CD4-positive, alpha-beta T cell treated with Interleukin-15 for 4 hours (primary cell): ENCODE measurements at regions not wholly inside any gene's neighbourhood (a gene's known extent, or its start where the extent isn't known, plus 50 kb on each side); places are given as distances from the start of the nearest gene placed in this dataset.
"Not testable (repeated sequence)": the region's sequence is repeated elsewhere in the genome, so short reads cannot be mapped to it uniquely, and the experiment has no call there.

ENCODE experiments used
- DNase-seq: peaks from one replicate; pipeline ENCODE4 v3.0.0-alpha.2; 2020; ENCODE audit warnings: low spot score

- not testable (repeated sequence) for DNase-seq
These were observed 144.6 kb upstream of the DUSP22 start for GRCh38 chr6:147651-148050.

- DNase-seq = not testable (repeated sequence)
These were observed 144.0 kb upstream of the DUSP22 start for GRCh38 chr6:148051-148984.

GRCh38 chr6:150147-150546, 142.1 kb upstream of the DUSP22 start:
- not testable (repeated sequence) for DNase-seq

GRCh38 chr6:152436-152835, 139.9 kb upstream of the DUSP22 start:
- DNase-seq = not testable (repeated sequence)

GRCh38 chr6:153026-153425, 139.3 kb upstream of the DUSP22 start:
- not testable (repeated sequence) for DNase-seq

- DNase-seq = not testable (repeated sequence)
These were observed 138.4 kb upstream of the DUSP22 start for GRCh38 chr6:153867-154266.

- DNase-seq = not testable (repeated sequence)
These were observed 137.8 kb upstream of the DUSP22 start for GRCh38 chr6:154321-155092.

GRCh38 chr6:156010-156409, 136.3 kb upstream of the DUSP22 start:
- DNase-seq = no peak

GRCh38 chr6:156441-157140, 135.7 kb upstream of the DUSP22 start:
- not testable (repeated sequence) for DNase-seq

- DNase-seq = not testable (repeated sequence)
These were observed 135.1 kb upstream of the DUSP22 start for GRCh38 chr6:157176-157575.

GRCh38 chr6:161657-162056, 130.6 kb upstream of the DUSP22 start:
- not testable (repeated sequence) for DNase-seq

- DNase-seq = no peak
These were observed 127.6 kb upstream of the DUSP22 start for GRCh38 chr6:164720-165119.

GRCh38 chr6:165263-165662, 127.0 kb upstream of the DUSP22 start:
- no peak for DNase-seq

GRCh38 chr6:165906-166305, 126.4 kb upstream of the DUSP22 start:
- no peak for DNase-seq

GRCh38 chr6:168865-169455, 123.3 kb upstream of the DUSP22 start:
- peak; percentile 54 for DNase-seq

GRCh38 chr6:174036-174435, 118.3 kb upstream of the DUSP22 start:
- no peak for DNase-seq

GRCh38 chr6:175680-176079, 116.6 kb upstream of the DUSP22 start:
- DNase-seq = no peak

GRCh38 chr6:176766-177165, 115.5 kb upstream of the DUSP22 start:
- DNase-seq = no peak

- no peak for DNase-seq
These were observed 114.2 kb upstream of the DUSP22 start for GRCh38 chr6:178119-178518.

GRCh38 chr6:178929-179328, 113.4 kb upstream of the DUSP22 start:
- not testable (repeated sequence) for DNase-seq

GRCh38 chr6:179340-179950, 112.8 kb upstream of the DUSP22 start:
- no peak for DNase-seq
